ENCODE measurements at regions not wholly inside any gene's neighbourhood (a gene's known extent, or its start where the extent isn't known, plus 50 kb on each side); places are given as distances from the start of the nearest gene placed in this dataset.

GRCh38 chrX:121102101-121102500 lies 54.7 kb downstream of the GLUD2 start:
- DNase-seq (ENCODE audit: low read depth): no peak

- DNase-seq (ENCODE audit: low read depth): no peak
These were observed 56.0 kb downstream of the GLUD2 start for GRCh38 chrX:121103381-121103780.

- no peak for DNase-seq (ENCODE audit: low read depth)
These were observed 59.2 kb downstream of the GLUD2 start for GRCh38 chrX:121106484-121107235.

- DNase-seq (ENCODE audit: low read depth): no peak
These were observed 62.6 kb downstream of the GLUD2 start for GRCh38 chrX:121109986-121110385.

- DNase-seq (ENCODE audit: low read depth): no peak
These were observed 63.1 kb downstream of the GLUD2 start for GRCh38 chrX:121110536-121110935.

- DNase-seq (ENCODE audit: low read depth): no peak
These were observed 67.3 kb downstream of the GLUD2 start for GRCh38 chrX:121114691-121115090.

- DNase-seq (ENCODE audit: low read depth): no peak
These were observed 73.5 kb downstream of the GLUD2 start for GRCh38 chrX:121120690-121121605.

GRCh38 chrX:121122332-121122731 lies 74.9 kb downstream of the GLUD2 start:
- no peak for DNase-seq (ENCODE audit: low read depth)

GRCh38 chrX:121128925-121129877 lies 81.8 kb downstream of the GLUD2 start:
- DNase-seq (ENCODE audit: low read depth): no peak

- DNase-seq (ENCODE audit: low read depth): no peak
These were observed 85.3 kb downstream of the GLUD2 start for GRCh38 chrX:121132675-121133074.

- no peak for DNase-seq (ENCODE audit: low read depth)
These were observed 88.2 kb downstream of the GLUD2 start for GRCh38 chrX:121135488-121136207.

GRCh38 chrX:121146059-121146628 lies 98.7 kb downstream of the GLUD2 start:
- DNase-seq (ENCODE audit: low read depth): no peak

GRCh38 chrX:121150217-121150616 lies 102.8 kb downstream of the GLUD2 start:
- no peak for DNase-seq (ENCODE audit: low read depth)

GRCh38 chrX:121151293-121151692 lies 103.9 kb downstream of the GLUD2 start:
- DNase-seq (ENCODE audit: low read depth): no peak

GRCh38 chrX:121154858-121155404 lies 107.5 kb downstream of the GLUD2 start:
- DNase-seq (ENCODE audit: low read depth): no peak

GRCh38 chrX:121160987-121161386 lies 113.6 kb downstream of the GLUD2 start:
- no peak for DNase-seq (ENCODE audit: low read depth)

GRCh38 chrX:121161501-121161933 lies 114.1 kb downstream of the GLUD2 start:
- DNase-seq (ENCODE audit: low read depth): no peak

GRCh38 chrX:121163443-121163842 lies 116.0 kb downstream of the GLUD2 start:
- no peak for DNase-seq (ENCODE audit: low read depth)

GRCh38 chrX:121165930-121166359 lies 118.5 kb downstream of the GLUD2 start:
- DNase-seq (ENCODE audit: low read depth): no peak
